GM10266 (cell line): ENCODE measurements at regions not wholly inside any gene's neighbourhood (a gene's known extent, or its start where the extent isn't known, plus 50 kb on each side); places are given as distances from the start of the nearest gene placed in this dataset.

Experiments used
- DNase-seq: peaks from one replicate; pipeline ENCODE4 v3.0.0; 2012; ENCODE audit errors: extremely low spot score
- CTCF ChIP-seq: IDR thresholded peaks from 2 replicates; pipeline ENCODE4 v1.5.1; 2012; ENCODE audit warnings: mild to moderate bottlenecking, low read depth; ENCODE audit not compliant: control insufficient read depth, insufficient read depth; ENCODE audit errors: missing control alignments

GRCh38 chr13:65911546-65912193 is 1318.5 kb downstream of the PCDH9 start:
- no peak for TF ChIP-seq CTCF
- DNase-seq: no peak

GRCh38 chr13:65909501-65909900 is 1320.6 kb downstream of the PCDH9 start:
- no peak for TF ChIP-seq CTCF
- DNase-seq: no peak

- TF ChIP-seq CTCF: no peak
- no peak for DNase-seq
Measured at GRCh38 chr13:65907666-65908525, 1322.2 kb downstream of the PCDH9 start.

GRCh38 chr13:65901723-65902122 is 1328.4 kb downstream of the PCDH9 start:
- TF ChIP-seq CTCF: no peak

DNA sequence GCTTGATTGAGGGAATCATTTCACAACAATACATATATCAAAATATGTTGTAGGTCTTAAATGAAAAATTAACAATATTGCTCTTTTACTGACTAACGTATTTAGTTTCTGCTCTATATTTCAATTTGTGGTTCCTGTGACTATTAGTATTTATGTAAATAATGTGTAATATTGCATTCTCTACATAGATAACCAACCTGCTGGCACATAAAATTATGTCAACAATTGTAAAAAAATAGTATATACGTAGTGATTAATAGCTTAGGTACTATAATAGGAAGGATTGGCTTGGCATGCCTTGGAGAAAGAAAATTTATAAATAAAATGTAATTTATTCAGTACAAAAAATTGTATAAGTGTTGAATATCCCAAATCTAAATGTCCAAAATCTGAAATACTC is 1336.1 kb downstream of the PCDH9 start:
- DNase-seq: no peak
- no peak for TF ChIP-seq CTCF

More at GRCh38 chr13:65901723-65902122, 1328.4 kb downstream of the PCDH9 start:
- no peak for DNase-seq

- no peak for DNase-seq
- TF ChIP-seq CTCF: no peak
Measured at GRCh38 chr13:65892859-65893258, 1337.3 kb downstream of the PCDH9 start.

- DNase-seq: no peak
- TF ChIP-seq CTCF: no peak
Measured at GRCh38 chr13:65889368-65889767, 1340.8 kb downstream of the PCDH9 start.
